COLO668 (cell line): ENCODE measurements at regions not wholly inside any gene's neighbourhood (a gene's known extent, or its start where the extent isn't known, plus 50 kb on each side); places are given as distances from the start of the nearest gene placed in this dataset.
"Not testable (repeated sequence)": the region's sequence is repeated elsewhere in the genome, so short reads cannot be mapped to it uniquely, and the experiment has no call there.

ENCODE experiments used
- DNase-seq: peaks from one replicate; lab custom pipeline; 2025; ENCODE audit not compliant: unreplicated experiment; lab: John Stamatoyannopoulos, UW

DNA sequence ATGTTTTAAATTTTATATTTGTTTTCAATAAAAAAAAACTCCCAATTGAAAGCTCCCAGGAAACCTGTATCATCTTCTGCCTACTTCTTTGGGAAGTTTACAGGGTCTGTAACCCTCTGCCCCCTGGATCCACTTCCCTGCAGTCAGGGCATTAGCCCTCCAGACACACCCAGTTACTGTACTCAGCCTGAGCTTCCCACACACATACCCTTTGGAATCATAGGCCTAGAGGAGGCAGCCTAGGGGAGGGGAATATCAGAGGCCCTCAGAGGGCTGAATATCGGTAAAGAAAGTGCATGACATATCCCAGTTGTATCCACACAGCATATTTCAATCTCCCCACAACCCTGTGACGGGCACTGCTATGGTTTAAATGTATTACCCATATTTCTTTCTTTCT, 56.2 kb upstream of the TFPI start:
- DNase-seq = not testable (repeated sequence)

DNA sequence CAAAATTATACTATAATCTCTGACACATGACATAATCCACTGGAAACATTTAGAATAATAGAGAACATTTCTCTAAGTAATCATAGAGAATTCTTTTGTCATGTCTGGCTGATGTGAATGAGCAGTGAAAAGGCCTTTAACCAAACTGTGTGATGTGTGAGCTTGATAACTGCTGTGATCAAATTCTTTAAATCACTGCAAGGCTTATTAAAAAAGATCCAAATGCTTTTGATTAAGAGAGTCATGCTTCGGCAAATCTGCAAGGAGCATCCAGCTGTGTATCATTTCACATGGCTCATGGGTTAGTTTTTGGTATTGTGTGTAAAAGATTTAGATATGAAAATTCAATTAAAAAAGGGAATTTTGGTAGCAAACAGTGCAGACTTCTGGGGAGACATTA, 58.6 kb upstream of the TFPI start:
- DNase-seq = no peak

DNA sequence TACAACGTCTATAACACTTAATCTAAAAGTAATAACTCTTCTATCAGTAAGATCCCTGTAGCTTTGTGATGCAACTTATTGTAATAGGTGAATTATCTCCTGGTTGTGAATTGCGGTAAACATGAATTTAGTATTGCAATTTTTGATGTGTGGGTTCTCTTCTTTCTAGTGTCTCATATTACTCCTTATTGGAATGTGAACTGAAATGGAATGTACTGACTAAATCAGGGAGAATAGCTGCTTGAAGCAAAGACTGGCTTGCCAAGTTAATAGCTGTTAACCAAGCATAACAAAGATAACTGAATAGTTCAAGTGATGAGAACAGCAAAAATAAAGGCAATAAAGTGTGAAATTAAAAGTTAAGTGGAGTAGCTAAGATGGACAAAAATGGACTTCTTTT, 60.5 kb upstream of the TFPI start:
- no peak for DNase-seq

- DNase-seq = no peak
Observed at GRCh38 chr2:187615364-187615763, 61.1 kb upstream of the TFPI start.

- DNase-seq = no peak
Observed at GRCh38 chr2:187615902-187616301, 61.7 kb upstream of the TFPI start.

DNA sequence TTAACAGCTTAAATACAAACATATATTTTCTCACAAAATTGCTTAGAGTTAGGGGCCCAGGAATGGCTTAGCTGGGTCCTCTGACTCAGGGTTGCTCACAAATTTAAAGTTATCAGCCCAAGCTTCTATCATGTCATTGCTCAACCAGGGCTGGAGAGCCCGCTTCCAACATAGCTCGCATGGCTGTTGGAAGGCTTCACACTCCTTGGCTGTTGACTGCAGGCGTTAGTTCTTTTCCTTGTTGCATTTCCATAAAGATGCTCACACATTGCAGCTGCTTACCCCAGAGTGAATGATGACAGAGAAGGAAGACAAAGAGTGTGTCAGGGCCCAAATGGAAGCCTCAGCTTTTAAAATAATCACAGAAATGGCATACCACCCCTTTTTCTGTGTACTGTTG, 62.9 kb upstream of the TFPI start:
- DNase-seq = no peak

GRCh38 chr2:187617905-187618304, 63.7 kb upstream of the TFPI start:
- no peak for DNase-seq

DNA sequence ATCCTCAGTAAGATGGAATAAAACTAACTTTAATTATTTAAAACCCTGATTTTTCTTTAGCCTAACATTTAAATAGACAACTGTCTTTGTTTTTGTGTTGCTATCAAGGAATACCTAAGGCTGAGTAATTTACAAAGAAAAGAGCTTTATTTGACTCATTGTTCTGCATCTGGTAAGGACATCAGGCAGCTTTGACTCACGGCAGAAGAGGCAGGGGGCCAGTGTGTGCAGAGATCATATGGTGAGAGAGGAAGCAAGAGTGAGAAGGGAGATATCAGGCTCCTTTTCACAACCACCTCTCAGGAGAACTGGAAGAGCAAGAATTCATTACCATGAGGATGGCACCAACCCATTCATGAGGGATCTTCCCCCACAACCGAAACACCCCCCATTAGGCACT, 64.6 kb upstream of the TFPI start:
- no peak for DNase-seq

GRCh38 chr2:187627153-187627552, 72.9 kb upstream of the TFPI start:
- DNase-seq = no peak

- not testable (repeated sequence) for DNase-seq
Observed at GRCh38 chr2:187636731-187637391, 82.6 kb upstream of the TFPI start.

- DNase-seq = not testable (repeated sequence)
Observed at GRCh38 chr2:187637392-187637740, 83.1 kb upstream of the TFPI start.

- not testable (repeated sequence) for DNase-seq
Observed at GRCh38 chr2:187637771-187638170, 83.5 kb upstream of the TFPI start.

DNA sequence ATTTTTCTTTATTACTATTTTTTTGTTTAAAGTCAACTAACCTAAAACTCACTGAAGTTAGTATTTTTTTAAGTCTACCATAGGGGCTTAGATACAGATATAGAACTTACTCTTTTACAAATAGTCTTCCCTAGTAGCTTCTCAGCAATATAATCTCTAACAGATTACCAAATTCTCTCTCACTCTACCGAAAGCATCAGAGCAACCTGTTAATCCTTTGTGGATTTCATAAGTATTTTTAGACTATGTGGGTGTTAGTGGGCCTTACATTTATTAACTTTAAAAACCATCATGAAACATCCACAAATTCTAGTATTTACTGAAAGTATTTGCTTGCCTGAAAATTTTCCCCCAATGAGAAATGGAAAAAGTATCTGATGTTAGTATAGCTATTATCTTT, 84.6 kb upstream of the TFPI start:
- no peak for DNase-seq

DNA sequence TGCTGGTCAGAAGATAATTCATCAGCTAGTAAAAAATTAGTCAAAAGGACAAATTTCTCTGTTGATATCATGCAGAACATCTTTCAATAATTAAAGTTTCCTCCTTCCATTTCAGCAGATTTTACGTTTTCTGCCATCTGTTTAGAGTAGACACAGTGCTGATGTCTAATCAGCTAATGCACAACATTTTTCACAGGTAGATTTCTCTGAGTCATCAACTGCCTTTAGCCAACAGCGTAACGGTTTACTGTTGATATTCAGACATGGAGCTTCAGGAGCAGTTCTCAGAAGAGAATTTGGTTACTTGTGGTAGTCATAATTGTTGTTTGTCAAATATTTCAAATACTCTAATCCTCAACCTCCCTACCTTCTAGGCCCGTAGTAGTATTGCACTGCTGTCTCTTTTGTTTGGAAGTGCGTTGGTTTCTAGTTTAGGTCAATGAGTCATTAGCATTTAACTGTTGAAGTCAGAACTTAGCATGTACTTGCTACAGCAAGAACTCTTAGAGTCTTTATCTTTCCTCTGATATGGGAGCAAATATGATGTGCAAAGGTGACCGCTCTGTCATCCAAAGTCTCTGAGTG, 86.8 kb upstream of the TFPI start:
- no peak for DNase-seq

GRCh38 chr2:187642498-187642897, 88.3 kb upstream of the TFPI start:
- no peak for DNase-seq

DNA sequence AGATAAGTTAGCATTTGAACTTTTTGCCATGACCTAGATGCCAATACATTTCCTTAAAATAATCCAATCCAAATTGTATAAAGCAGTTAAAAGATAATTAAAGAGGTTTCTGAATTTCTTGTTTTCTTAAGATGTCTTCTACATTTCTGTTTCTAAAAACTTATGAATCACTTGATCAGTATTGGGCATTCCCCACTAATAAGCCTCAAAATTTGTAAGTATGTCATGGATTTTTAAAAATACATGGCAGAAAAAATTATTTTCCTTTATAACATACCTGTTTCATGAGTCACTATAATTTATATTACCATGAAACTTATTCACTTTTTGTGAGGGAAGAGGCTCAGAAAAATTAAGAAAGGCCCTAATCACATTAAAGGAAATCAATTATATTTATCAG, 90.3 kb upstream of the TFPI start:
- no peak for DNase-seq

DNA sequence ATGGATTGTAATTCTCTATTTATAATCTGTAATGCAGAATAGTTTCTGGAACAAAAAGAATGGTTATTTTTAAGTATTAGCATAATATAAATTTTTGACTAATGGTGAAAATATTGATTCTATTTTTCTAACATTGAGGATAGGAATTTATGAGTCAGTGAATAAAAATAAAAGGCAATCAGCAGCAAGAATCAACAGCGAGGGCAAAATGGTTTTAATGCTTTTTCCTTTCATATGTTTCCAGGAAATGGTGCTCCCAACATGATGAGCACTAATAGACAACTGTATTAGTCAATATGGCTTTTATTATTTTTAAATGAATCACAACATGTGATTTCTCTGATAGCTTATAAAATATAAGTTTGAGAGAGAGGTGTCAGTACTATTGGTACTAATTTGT, 90.7 kb upstream of the TFPI start:
- DNase-seq = no peak

- DNase-seq = no peak
Observed at GRCh38 chr2:187646556-187646955, 92.3 kb upstream of the TFPI start.

DNA sequence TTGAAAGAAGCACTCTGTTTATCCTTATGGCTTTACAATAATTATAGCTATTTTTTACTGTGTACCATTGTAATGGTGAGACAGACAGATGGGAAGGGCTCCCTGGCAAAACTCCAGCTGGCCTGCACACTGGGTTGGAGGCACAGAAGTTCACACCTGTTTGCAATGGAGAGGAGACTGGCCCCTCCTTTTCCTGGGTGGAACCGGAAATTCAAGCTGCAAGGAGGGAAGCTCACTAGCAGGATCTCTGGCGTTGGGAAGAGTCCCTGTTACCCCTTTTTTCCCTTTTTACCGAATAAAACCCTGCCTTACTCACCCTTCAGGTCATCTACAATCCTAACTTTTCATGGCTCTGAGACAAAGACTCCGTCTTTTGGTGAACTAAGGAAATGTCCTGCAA, 100.3 kb upstream of the TFPI start:
- DNase-seq = peak; percentile 64

DNA sequence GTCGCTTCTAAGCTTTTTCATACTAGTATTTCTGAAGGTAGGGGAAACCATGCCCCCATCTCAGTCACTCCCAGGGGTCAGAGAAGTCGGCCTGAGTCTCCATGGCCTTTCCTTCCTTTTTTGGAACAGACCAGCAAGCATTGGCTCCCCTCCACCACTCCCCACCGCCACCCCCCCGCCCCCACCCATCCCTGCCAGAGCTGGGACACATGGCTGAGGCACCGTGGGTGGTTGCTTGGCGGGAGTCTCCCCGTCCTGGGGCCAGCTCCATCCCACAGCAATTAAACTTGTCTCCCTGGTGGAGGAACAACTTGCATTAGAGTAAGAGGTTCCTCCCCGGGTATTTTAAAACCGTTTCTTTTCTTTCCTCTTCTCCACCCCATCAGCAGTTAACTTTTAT, 100.8 kb upstream of the TFPI start:
- DNase-seq = no peak

DNA sequence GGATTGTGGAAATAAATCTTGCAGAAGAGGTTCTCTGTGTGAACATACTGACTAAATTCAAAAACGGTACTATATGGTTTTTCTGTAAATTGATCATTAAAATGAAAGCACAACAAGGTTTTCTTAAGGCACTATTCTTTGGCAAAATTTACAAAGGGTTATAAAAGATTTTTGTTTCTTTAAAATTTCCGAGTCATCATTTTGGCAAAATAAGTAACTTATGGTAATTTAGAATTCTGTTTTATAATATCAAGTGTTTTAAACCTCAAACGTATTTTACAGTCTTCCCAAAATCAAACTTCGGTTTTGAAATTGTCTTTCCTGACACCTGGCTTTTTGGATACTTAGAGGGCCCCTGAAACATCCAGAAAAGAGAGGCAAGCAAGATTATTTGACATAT, 101.9 kb upstream of the TFPI start:
- no peak for DNase-seq

GRCh38 chr2:187658952-187659525, 104.8 kb upstream of the TFPI start:
- DNase-seq = no peak

GRCh38 chr2:187676050-187676449, 121.8 kb upstream of the TFPI start:
- not testable (repeated sequence) for DNase-seq
